ENCODE measurements at regions not wholly inside any gene's neighbourhood (a gene's known extent, or its start where the extent isn't known, plus 50 kb on each side); places are given as distances from the start of the nearest gene placed in this dataset.
"Not testable (repeated sequence)": the region's sequence is repeated elsewhere in the genome, so short reads cannot be mapped to it uniquely, and the experiment has no call there.

DNA sequence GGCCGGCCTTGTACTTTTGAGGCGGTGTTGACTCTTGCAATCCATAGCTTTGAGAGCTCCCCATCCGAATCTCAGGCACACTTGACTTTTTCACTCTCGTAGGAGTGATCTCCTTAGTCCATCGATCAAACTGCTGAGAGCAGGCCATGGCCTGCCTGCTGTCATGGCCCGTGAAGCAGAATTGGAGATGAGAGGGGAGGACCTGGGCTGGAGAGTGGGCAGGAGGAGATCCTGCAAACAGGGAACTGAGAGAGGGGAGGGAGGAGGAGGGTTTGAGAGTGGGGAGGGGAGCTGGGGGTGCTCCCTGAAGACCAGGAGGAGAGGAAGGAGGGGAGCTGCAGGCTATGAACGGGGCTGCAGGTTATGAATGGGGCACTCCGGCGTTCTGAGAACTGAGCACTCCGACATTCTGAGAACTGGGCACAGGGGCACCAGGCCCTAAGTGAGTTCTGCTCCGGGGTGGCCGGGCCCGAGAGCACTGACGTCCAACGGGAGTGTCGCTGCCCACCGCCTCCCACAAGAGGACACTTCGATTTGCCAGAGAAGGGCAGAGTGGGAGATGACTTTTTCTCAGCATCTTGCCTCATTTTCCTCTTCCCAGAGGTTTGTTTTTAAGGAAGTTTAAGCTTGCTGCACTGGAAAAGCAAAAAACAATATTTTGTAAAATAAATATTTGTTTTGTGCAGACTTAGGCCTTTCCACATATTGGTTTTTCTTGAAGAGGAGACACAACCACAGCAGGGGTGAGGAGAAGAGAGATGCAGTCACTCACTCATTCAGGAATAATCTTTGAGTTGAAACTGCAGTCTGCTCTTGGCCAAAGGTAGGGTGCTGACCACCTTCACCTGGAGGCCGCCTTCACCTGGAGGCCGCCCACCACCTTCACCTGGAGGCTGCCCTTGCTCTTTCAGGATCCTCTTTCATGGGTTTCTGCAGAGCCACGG is 194.2 kb downstream of the NPIPB11 start:
- DNase-seq, result not testable (repeated sequence)

GRCh38 chr16:29211456-29211855 is 195.1 kb downstream of the NPIPB11 start:
- not testable (repeated sequence) for DNase-seq

- DNase-seq, result not testable (repeated sequence)
These were observed 196.0 kb downstream of the NPIPB11 start for GRCh38 chr16:29210299-29211150.

DNA sequence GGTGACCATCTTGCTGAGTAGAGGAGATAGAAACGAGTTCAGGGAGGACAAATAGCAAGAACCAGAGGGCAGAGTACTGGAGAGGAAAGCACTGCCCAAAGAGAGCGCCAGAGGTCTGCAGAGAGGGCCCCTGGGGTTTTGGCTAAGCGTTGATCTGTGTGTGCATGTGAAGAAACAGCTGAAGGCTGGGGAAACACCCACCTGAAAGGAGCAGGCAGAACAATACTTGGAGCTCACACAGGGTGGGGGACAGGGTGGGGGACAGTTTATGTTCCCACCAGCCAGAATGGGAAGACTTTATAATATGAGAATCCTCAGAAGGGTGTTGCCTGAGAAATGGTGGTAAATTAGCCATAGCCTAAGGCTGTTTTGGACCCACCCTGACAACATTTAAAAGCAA is 200.4 kb downstream of the NPIPB11 start:
- not testable (repeated sequence) for DNase-seq

DNA sequence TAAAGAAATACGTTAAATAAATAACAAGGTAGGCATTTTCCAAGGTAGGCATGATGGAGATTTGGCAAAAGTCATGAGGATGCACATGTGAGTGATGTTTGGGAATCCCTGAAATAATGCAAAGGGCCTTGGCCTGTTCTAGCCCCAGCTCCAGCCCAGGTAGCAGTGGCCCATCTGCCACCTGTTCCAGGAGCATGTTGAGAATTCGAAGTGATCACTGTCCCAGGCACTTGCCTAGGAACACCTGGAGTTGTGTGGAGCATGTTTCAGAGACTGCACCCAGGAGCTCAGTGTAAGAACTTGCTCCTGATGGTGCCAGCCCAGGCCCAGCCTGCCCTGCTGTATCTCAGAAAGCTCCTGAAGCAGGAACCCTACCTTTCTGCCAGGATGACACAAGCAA is 201.4 kb downstream of the NPIPB11 start:
- not testable (repeated sequence) for DNase-seq

GRCh38 chr16:29204806-29205135 is 201.7 kb downstream of the NPIPB11 start:
- no peak for DNase-seq

DNA sequence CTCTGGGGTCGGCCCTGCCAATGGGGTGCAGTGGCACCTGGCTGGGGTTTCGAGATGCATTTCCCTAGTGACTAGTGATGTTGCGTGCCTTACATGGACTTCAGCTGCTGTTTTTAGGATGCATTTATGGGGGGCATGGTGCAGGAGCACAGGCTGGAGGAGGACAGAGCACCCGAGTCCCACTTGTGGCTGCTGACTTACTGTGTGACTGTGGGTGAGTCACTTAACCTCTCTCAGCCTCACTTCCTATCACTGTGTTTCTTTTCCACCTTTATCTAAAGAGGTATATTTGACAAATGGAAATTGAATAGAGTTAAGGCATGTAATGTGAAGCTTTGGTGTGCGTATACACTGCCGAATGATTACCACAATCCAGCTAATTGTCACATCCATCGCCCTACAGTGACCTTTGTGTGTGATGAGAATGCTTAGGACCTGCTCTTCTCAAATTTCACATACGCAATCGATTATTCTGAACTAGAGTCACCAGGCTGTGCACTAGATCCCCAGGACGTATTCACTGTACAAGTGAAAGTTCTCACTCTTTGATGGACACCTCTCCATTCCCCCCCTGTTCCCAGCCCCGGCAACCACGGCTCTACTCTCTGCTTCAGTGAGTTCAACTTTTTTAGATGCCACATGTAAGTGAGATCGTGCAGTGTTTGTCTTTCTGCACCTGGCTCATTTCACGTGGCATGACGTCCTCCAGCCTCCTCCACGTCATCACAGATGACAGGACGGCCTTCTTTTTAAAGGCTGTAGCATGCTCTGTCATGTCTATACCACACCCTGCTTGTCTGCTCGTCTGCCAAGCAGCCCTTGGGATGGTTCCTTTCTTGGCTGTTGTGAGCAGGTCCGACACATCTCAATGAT is 202.3 kb downstream of the NPIPB11 start:
- DNase-seq, result not testable (repeated sequence)

GRCh38 chr16:29203046-29203932 is 203.2 kb downstream of the NPIPB11 start:
- DNase-seq, result not testable (repeated sequence)

- DNase-seq, result not testable (repeated sequence)
These were observed 203.9 kb downstream of the NPIPB11 start for GRCh38 chr16:29202642-29203041.

GRCh38 chr16:29202025-29202632 is 204.4 kb downstream of the NPIPB11 start:
- DNase-seq, result not testable (repeated sequence)

DNA sequence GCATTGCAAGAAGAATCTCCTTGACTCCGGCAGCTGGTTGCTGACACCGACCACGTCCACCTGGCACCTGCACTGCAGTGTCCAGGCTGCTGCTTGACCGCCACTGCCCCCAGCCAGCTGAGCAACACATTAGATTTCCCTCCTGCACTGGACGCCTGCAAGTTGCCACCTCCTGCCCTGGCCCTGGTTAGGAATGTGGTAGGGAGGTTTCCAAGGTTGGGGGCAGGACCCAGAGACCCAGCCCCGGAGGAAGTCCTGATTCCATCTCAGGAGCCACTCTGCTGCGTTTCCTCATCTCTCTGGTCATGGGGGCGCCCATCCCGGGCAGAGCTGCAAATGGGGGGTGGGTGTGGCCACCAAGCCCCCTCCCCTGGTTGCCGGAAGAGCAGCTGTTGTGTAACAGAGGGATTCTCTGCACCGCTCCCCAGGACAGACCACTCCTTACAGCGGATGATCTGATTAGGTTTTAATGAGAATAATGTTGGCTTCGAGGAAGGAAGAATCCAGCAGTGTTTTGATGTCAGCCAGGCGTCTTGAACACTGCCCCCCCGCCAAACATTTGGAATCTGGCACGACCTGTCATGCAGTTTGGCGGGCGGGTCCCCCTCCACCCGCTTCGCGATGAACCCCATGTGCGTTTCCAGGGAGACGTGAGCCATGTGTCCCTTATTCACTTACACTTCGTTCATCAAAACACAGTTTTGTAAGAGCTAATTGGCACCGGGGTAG is 205.1 kb downstream of the NPIPB11 start:
- DNase-seq, result not testable (repeated sequence)

DNA sequence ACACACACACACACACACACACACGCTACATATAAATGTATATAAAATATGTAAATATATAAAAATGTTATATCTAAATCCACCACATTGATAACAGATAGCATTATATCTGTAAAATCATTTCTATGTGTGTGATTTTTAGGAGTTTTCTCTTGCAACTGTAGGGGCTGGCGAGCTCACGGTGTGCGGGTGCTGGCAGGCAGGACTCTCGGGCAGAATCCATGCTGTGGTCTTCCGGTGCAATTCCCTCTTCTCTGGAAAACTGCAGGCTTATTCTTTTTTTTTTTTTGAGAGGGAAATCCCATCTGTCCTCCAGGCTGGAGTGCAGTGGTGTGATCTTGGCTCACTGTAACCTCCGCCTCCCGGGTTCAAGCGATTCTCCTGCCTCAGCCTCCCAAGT is 205.8 kb downstream of the NPIPB11 start:
- DNase-seq, result not testable (repeated sequence)

GRCh38 chr16:29200135-29200601 is 206.3 kb downstream of the NPIPB11 start:
- DNase-seq, result not testable (repeated sequence)

DNA sequence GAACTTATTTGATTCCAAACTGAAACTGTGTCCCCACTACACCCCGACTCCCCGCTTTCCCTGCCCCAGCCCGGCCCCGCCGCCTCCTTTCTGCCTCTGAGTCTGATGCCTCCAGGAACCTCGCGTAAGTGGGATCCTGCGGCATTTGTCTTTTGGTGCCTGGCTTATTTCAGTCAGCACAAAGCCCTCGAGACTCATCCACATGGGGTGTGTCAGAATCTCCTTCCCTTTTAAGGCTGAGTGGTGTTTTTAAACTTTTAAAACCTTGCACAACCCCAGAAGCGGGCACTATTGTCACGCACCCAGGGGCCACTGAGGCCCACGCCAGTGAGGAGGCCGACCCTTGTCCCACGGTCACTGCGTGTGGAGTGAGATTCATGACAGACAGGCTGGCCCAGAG is 206.9 kb downstream of the NPIPB11 start:
- DNase-seq, result not testable (repeated sequence)

- DNase-seq, result no peak
These were observed 207.6 kb downstream of the NPIPB11 start for GRCh38 chr16:29198731-29199521.

DNA sequence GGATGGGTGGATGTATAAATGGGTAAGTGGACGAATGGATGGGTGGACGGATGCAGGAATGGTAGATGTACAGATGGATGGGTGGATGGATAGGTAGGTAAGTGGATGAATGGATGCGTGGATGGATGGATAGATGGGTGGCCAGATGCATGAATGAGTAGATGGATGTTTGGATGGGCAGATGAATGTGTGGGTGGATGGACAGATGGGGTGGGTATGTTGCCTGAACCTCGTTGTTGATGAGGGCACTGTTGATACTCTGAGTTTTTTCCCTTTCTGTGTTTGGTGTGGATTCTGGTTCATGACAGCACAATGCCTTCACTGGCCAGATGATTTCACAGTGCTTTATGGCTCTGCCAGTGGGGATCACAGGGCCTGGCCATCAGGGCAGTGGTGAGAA is 208.3 kb downstream of the NPIPB11 start:
- DNase-seq, result no peak

GRCh38 chr16:29197494-29198100 is 208.9 kb downstream of the NPIPB11 start:
- not testable (repeated sequence) for DNase-seq

DNA sequence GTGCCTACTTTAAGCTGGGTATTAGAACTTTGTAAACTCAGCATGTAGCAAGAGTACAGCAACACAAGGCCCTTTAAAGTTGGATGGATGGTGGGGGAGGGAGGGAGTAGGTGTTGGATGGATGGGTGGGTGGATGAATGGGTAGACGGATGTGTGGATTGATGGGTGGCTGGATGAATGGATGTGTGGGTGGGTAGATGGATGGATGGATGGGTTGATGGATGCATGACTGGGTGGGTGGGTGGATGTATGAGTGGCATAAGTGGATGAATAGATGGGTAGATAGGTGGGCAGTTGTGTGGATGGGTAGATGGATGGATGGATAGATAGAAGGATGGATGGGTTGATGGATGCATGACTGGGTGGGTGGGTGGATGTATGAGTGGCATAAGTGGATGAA is 209.8 kb downstream of the NPIPB11 start:
- DNase-seq, result not testable (repeated sequence)

All from activated CD4-positive, alpha-beta T cell treated with anti-CD3 and anti-CD28 coated beads for 1 hour (primary cell).